ENCODE measurements at regions not wholly inside any gene's neighbourhood (a gene's known extent, or its start where the extent isn't known, plus 50 kb on each side); places are given as distances from the start of the nearest gene placed in this dataset.
A peak's percentile ranks its signal among the peaks of the same experiment; 100 is the strongest.

GRCh38 chr12:78700565-78700964 is 164.0 kb upstream of the SYT1 start:
- ChIA-PET POLR2A (ENCODE audit: low non-redundant PET) (no interaction called here), CTCF (no interaction called here)
- H3K27ac ChIP-seq: no peak overlapping the region
- no peak for DNase-seq (ENCODE audit: low spot score)
- TF ChIP-seq CTCF (conservative IDR thresholded peaks at IDR 0.05; ENCODE audit: low read depth): no peak

- peak overlapping the region; percentile 79 for H3K27ac ChIP-seq
- peak; percentile 62 for DNase-seq (ENCODE audit: low spot score)
- TF ChIP-seq CTCF (conservative IDR thresholded peaks at IDR 0.05; ENCODE audit: low read depth): no peak
- CTCF ChIA-PET: interaction anchor here (0.5 to 0.7 kb wide), 3 partner anchors 547 to 1859 kb away, joined by 3 to 8 read pairs (median 5); no protein-coding TSS in a partner anchor
- POLR2A ChIA-PET (ENCODE audit: low non-redundant PET): no interaction called here
Measured at GRCh38 chr12:78703820-78704525, 160.6 kb upstream of the SYT1 start.

- no peak for DNase-seq (ENCODE audit: low spot score)
- ChIA-PET POLR2A (ENCODE audit: low non-redundant PET) (no interaction called here), CTCF (no interaction called here)
- no peak overlapping the region for H3K27ac ChIP-seq
- TF ChIP-seq CTCF (conservative IDR thresholded peaks at IDR 0.05; ENCODE audit: low read depth): no peak
Measured at GRCh38 chr12:78711954-78712353, 152.6 kb upstream of the SYT1 start.

GRCh38 chr12:78712834-78713481 is 151.6 kb upstream of the SYT1 start:
- H3K27ac ChIP-seq: no peak overlapping the region
- DNase-seq (ENCODE audit: low spot score): no peak
- no peak for TF ChIP-seq CTCF (conservative IDR thresholded peaks at IDR 0.05; ENCODE audit: low read depth)
- CTCF ChIA-PET: no interaction called here
- POLR2A ChIA-PET (ENCODE audit: low non-redundant PET): no interaction called here

- ChIA-PET POLR2A (ENCODE audit: low non-redundant PET) (no interaction called here), CTCF (no interaction called here)
- DNase-seq (ENCODE audit: low spot score): no peak
- H3K27ac ChIP-seq: no peak overlapping the region
- TF ChIP-seq CTCF (conservative IDR thresholded peaks at IDR 0.05; ENCODE audit: low read depth): no peak
Measured at GRCh38 chr12:78719721-78720120, 144.9 kb upstream of the SYT1 start.

GRCh38 chr12:78721906-78722305 is 142.7 kb upstream of the SYT1 start:
- POLR2A ChIA-PET (ENCODE audit: low non-redundant PET): no interaction called here
- no peak for TF ChIP-seq CTCF (conservative IDR thresholded peaks at IDR 0.05; ENCODE audit: low read depth)
- CTCF ChIA-PET: interaction anchor here (0.6 kb wide), 1 partner anchor 222 kb away, joined by 3 read pairs; no protein-coding TSS in a partner anchor
- no peak overlapping the region for H3K27ac ChIP-seq
- DNase-seq (ENCODE audit: low spot score): no peak

All from RWPE1 (cell line).